ENCODE measurements at regions not wholly inside any gene's neighbourhood (a gene's known extent, or its start where the extent isn't known, plus 50 kb on each side); places are given as distances from the start of the nearest gene placed in this dataset.

GRCh38 chr2:129737660-129738527, 241.6 kb upstream of the RAB6C start:
- Histone ChIP-seq H3K4me1 (ENCODE audit: control insufficient read depth, insufficient read depth, low read length) (no peaks in the 10 kb centered on the region), H3K27ac (ENCODE audit: low read depth, low read length) (no peak overlapping the region), H3K9me3 (ENCODE audit: control insufficient read depth, insufficient read depth, low read depth, low read length) (peaks cover 3% of the 10 kb centered on the region; the same call in 1 of the 2 replicates), H3K9ac (ENCODE audit: low read length) (no peak overlapping the region), H3K36me3 (ENCODE audit: control insufficient read depth, insufficient read depth, low read length) (no peaks in the 10 kb centered on the region), H3K27me3 (ENCODE audit: control insufficient read depth, insufficient read depth, low read length) (no peaks in the 10 kb centered on the region), H3K4me3 (ENCODE audit: low read depth, low read length) (no peak overlapping the region)

DNA sequence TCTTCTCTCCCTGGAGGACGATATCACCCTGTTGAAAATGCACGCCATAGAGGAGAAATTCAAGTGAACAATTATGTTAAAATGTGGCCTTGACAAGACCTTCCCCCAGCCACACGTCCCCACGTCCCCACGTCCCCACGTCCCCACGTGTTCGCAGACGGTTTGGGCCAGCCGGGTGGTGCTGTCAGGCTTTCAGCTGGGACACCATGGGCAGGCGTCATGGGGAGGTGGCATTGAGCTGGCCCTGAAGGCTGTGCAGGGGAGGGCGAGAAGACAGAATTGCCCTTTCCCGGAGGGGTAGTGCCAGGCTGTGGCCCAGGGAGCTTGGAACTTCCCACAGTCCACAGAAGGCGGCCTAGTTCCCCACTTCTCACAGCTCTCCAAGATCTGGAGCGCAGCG, 240.7 kb upstream of the RAB6C start:
- Histone ChIP-seq H3K9me3 (ENCODE audit: control insufficient read depth, insufficient read depth, low read depth, low read length) (peaks cover 3% of the 10 kb centered on the region; the same call in 1 of the 2 replicates), H3K36me3 (ENCODE audit: control insufficient read depth, insufficient read depth, low read length) (no peaks in the 10 kb centered on the region), H3K27me3 (ENCODE audit: control insufficient read depth, insufficient read depth, low read length) (no peaks in the 10 kb centered on the region), H3K9ac (ENCODE audit: low read length) (no peak overlapping the region), H3K4me1 (ENCODE audit: control insufficient read depth, insufficient read depth, low read length) (no peaks in the 10 kb centered on the region), H3K4me3 (ENCODE audit: low read depth, low read length) (no peak overlapping the region), H3K27ac (ENCODE audit: low read depth, low read length) (no peak overlapping the region)

GRCh38 chr2:129740504-129740903, 239.0 kb upstream of the RAB6C start:
- Histone ChIP-seq H3K27ac (ENCODE audit: low read depth, low read length) (no peak overlapping the region), H3K4me3 (ENCODE audit: low read depth, low read length) (no peak overlapping the region), H3K36me3 (ENCODE audit: control insufficient read depth, insufficient read depth, low read length) (no peaks in the 10 kb centered on the region), H3K4me1 (ENCODE audit: control insufficient read depth, insufficient read depth, low read length) (peaks cover 2% of the 10 kb centered on the region; the same call in 1 of the 2 replicates), H3K9ac (ENCODE audit: low read length) (no peak overlapping the region), H3K27me3 (ENCODE audit: control insufficient read depth, insufficient read depth, low read length) (no peaks in the 10 kb centered on the region), H3K9me3 (ENCODE audit: control insufficient read depth, insufficient read depth, low read depth, low read length) (no peaks in the 10 kb centered on the region; the same call in 1 of the 2 replicates)

DNA sequence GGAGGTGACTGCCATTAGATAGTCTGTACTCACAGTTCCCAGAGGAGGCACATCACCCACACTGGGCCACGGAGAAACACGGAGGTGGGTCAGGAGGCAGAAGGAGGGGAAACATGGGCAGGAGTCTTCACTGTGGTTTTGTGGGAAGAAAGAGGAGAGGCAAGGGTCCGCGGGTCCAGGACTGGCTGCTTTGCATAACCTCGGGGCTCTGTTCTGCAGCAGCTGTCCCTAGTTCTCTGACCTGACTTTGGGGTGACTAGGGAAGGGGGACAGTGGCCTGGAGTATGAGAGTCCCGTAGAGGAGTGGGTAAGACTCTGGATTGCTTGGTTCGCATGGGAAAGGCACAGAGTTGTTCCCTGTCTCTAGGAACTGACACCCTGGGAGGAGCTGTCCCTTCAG, 238.3 kb upstream of the RAB6C start:
- no peak overlapping the region for H3K27ac ChIP-seq (ENCODE audit: low read depth, low read length)
- no peaks in the 10 kb centered on the region for H3K27me3 ChIP-seq (ENCODE audit: control insufficient read depth, insufficient read depth, low read length)
- peaks cover 2% of the 10 kb centered on the region; the same call in 1 of the 2 replicates for H3K4me1 ChIP-seq (ENCODE audit: control insufficient read depth, insufficient read depth, low read length)
- H3K9me3 ChIP-seq (ENCODE audit: control insufficient read depth, insufficient read depth, low read depth, low read length): no peaks in the 10 kb centered on the region; the same call in 1 of the 2 replicates
- H3K4me3 ChIP-seq (ENCODE audit: low read depth, low read length): no peak overlapping the region
- H3K9ac ChIP-seq (ENCODE audit: low read length): no peak overlapping the region
- no peaks in the 10 kb centered on the region for H3K36me3 ChIP-seq (ENCODE audit: control insufficient read depth, insufficient read depth, low read length)

DNA sequence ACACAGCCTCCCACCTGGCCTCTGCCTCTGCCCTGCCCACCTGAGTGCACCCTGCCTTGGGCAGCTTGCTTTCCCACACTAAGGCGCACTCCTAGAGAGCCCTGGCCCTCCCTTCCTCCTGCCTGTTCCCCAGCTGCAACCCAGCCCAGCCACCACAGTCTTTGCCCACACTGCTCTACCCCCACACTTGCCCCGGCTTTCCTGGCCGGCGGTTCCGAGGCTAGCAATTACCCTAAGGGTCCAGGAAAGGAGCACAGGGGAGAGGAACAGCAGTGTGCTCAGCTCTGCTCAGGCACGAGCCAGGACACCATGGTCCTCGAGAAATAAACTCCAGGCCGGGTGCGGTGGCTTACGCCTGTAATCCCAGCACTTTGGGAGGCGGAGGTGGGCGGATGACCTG, 237.8 kb upstream of the RAB6C start:
- Histone ChIP-seq H3K4me1 (ENCODE audit: control insufficient read depth, insufficient read depth, low read length) (peaks cover 2% of the 10 kb centered on the region; the same call in 1 of the 2 replicates), H3K4me3 (ENCODE audit: low read depth, low read length) (no peak overlapping the region), H3K9me3 (ENCODE audit: control insufficient read depth, insufficient read depth, low read depth, low read length) (no peaks in the 10 kb centered on the region), H3K36me3 (ENCODE audit: control insufficient read depth, insufficient read depth, low read length) (no peaks in the 10 kb centered on the region), H3K27me3 (ENCODE audit: control insufficient read depth, insufficient read depth, low read length) (no peaks in the 10 kb centered on the region), H3K9ac (ENCODE audit: low read length) (no peak overlapping the region), H3K27ac (ENCODE audit: low read depth, low read length) (no peak overlapping the region)

DNA sequence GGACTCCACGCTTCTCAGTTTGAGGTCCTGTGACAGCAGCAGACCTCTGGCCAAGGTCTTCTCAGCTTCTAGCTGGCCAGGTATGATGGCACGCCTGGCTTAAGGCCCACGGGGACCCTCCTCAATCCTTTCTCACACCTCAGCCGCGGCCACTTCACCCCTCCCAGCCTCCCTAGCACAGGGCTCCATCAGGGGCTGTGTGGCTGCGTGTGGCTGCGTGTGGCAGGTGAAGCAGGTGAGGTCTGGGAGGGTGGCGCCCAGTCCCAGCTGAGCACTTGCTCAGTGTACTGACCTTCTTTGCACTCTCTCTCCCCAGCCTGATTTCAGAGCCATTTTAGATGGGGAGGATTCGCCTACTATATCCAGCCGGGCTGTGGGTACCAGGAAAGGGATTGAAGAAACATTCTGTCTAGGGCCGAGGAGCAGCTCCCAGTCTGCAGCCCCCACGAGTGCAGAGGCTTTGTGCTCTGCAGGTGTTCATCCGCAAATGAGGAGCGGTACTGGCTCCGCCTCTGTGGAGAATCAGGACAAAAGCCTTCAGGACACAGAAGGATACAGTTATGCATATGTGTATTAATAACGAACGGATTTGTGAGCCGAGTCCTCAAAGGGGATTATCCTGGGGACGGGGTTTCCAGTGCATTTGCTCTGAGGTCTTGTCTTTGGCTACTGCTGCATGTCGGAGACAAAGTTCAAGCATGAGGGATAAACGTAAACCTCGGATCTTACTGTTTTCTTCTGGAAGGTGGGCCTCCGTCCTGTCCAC, 236.9 kb upstream of the RAB6C start:
- Histone ChIP-seq H3K36me3 (ENCODE audit: control insufficient read depth, insufficient read depth, low read length) (no peaks in the 10 kb centered on the region), H3K4me1 (ENCODE audit: control insufficient read depth, insufficient read depth, low read length) (peaks cover 2% of the 10 kb centered on the region; the same call in 1 of the 2 replicates), H3K9ac (ENCODE audit: low read length) (no peak overlapping the region), H3K9me3 (ENCODE audit: control insufficient read depth, insufficient read depth, low read depth, low read length) (no peaks in the 10 kb centered on the region), H3K27me3 (ENCODE audit: control insufficient read depth, insufficient read depth, low read length) (no peaks in the 10 kb centered on the region), H3K4me3 (ENCODE audit: low read depth, low read length) (no peak overlapping the region), H3K27ac (ENCODE audit: low read depth, low read length) (no peak overlapping the region)

DNA sequence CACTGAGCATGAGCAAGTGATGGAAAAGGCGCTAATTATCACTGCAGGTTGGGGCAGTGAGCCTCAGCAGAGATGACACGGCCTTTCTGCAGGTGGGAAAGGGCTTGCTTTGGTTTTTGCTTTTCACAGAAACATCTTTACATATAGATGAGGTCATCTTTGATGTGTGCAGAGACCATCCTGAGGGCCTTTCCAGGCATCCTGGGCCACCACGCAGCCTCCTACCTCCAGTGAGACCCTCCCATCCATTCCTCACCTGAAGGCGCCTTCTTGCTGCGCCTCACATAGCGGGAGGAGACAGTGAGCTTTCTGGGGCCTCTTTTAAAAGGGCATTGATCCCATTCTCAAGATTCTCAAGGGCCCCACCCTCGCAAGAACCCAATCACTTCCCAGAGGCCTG, 235.3 kb upstream of the RAB6C start:
- H3K9ac ChIP-seq (ENCODE audit: low read length): no peak overlapping the region
- peaks cover 7% of the 10 kb centered on the region; the same call in 1 of the 2 replicates for H3K4me1 ChIP-seq (ENCODE audit: control insufficient read depth, insufficient read depth, low read length)
- H3K4me3 ChIP-seq (ENCODE audit: low read depth, low read length): no peak overlapping the region
- H3K9me3 ChIP-seq (ENCODE audit: control insufficient read depth, insufficient read depth, low read depth, low read length): no peaks in the 10 kb centered on the region
- no peaks in the 10 kb centered on the region for H3K27me3 ChIP-seq (ENCODE audit: control insufficient read depth, insufficient read depth, low read length)
- no peaks in the 10 kb centered on the region for H3K36me3 ChIP-seq (ENCODE audit: control insufficient read depth, insufficient read depth, low read length)
- H3K27ac ChIP-seq (ENCODE audit: low read depth, low read length): no peak overlapping the region

DNA sequence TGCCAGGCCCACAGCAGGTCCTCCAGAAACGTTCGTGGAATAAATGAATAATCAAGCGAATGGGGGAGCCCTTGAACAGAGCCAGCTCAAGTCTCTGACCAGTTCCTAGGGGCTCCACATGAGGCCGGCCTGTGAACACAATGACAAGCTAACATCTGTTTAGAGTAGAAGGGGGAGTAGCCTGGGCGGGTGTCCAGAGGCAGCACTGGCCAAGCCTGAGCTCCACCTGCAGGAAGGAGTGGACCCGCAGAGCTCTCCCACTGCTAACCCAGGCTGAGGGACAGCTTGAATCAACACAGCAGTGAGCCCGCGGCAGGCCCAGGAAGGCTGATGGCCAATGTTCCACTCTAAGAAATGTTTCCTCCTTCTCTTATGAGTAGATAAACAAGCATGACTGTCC, 234.8 kb upstream of the RAB6C start:
- no peak overlapping the region for H3K9ac ChIP-seq (ENCODE audit: low read length)
- no peaks in the 10 kb centered on the region for H3K9me3 ChIP-seq (ENCODE audit: control insufficient read depth, insufficient read depth, low read depth, low read length)
- no peaks in the 10 kb centered on the region for H3K36me3 ChIP-seq (ENCODE audit: control insufficient read depth, insufficient read depth, low read length)
- no peak overlapping the region for H3K4me3 ChIP-seq (ENCODE audit: low read depth, low read length)
- peaks cover 7% of the 10 kb centered on the region; the same call in 1 of the 2 replicates for H3K4me1 ChIP-seq (ENCODE audit: control insufficient read depth, insufficient read depth, low read length)
- H3K27ac ChIP-seq (ENCODE audit: low read depth, low read length): no peak overlapping the region
- H3K27me3 ChIP-seq (ENCODE audit: control insufficient read depth, insufficient read depth, low read length): no peaks in the 10 kb centered on the region

GRCh38 chr2:129747500-129748125, 231.9 kb upstream of the RAB6C start:
- no peak overlapping the region for H3K27ac ChIP-seq (ENCODE audit: low read depth, low read length)
- H3K36me3 ChIP-seq (ENCODE audit: control insufficient read depth, insufficient read depth, low read length): no peaks in the 10 kb centered on the region
- H3K4me3 ChIP-seq (ENCODE audit: low read depth, low read length): no peak overlapping the region
- H3K27me3 ChIP-seq (ENCODE audit: control insufficient read depth, insufficient read depth, low read length): no peaks in the 10 kb centered on the region
- peaks cover 7% of the 10 kb centered on the region; the same call in 1 of the 2 replicates for H3K4me1 ChIP-seq (ENCODE audit: control insufficient read depth, insufficient read depth, low read length)
- H3K9me3 ChIP-seq (ENCODE audit: control insufficient read depth, insufficient read depth, low read depth, low read length): no peaks in the 10 kb centered on the region
- no peak overlapping the region for H3K9ac ChIP-seq (ENCODE audit: low read length)

- no peaks in the 10 kb centered on the region for H3K9me3 ChIP-seq (ENCODE audit: control insufficient read depth, insufficient read depth, low read depth, low read length)
- H3K27me3 ChIP-seq (ENCODE audit: control insufficient read depth, insufficient read depth, low read length): 0 out of 2 replicates have a peak, but pooled peaks cover 2% of the 10 kb centered on the region
- no peak overlapping the region for H3K9ac ChIP-seq (ENCODE audit: low read length)
- H3K27ac ChIP-seq (ENCODE audit: low read depth, low read length): no peak overlapping the region
- no peak overlapping the region for H3K4me3 ChIP-seq (ENCODE audit: low read depth, low read length)
- H3K36me3 ChIP-seq (ENCODE audit: control insufficient read depth, insufficient read depth, low read length): no peaks in the 10 kb centered on the region
- H3K4me1 ChIP-seq (ENCODE audit: control insufficient read depth, insufficient read depth, low read length): peaks cover 10% of the 10 kb centered on the region
Measured at GRCh38 chr2:129748250-129748649, 231.2 kb upstream of the RAB6C start.
